HG03039 (cell line): ENCODE measurements at regions not wholly inside any gene's neighbourhood (a gene's known extent, or its start where the extent isn't known, plus 50 kb on each side); places are given as distances from the start of the nearest gene placed in this dataset.

Experiments used
- ATAC-seq: cut with Tn5 transposase; IDR thresholded peaks from one replicate; pipeline ENCODE4 v1.9.1; 2021; ENCODE audit warnings: mild to moderate bottlenecking, moderate library complexity; ENCODE audit not compliant: unreplicated experiment

DNA sequence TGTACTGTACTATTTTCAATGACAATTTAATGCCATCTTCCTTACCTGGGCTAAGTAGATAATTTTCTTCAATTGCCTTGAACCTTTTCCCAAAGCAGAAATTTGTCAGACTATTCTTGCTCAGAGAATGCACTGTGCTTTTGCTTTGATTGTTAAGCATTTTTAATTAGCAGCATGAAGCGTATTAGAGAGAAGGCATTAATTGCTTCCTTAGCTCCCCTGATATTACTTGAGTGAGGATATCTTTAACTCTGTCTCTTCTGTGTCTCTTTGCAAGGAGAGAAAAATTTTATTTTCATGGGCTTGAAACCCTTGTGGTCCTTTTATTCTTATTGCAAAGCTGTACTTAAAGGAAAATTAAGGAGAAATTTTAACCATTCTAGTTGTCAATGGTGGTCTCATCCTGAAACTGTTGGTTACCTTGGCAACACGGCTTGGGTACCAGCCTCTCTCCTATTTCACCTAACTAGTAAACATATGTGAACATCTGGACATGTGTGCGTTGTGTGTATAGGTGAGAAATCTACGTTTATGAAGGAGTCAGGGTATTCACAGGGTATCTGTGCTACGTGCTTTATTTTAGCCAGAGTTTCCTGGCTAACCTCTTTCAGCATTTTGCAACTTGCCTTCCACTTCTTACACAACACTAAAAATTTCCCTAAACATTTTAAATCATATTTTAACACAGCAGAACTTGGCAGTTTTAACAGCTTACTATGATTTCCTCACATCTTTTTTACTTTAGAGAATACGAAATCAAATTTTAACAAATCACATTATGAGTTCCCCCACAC lies 225.5 kb downstream of the KLF5 start:
- no peak for ATAC-seq

GRCh38 chr13:73283636-73284035 lies 224.8 kb downstream of the KLF5 start:
- no peak for ATAC-seq

DNA sequence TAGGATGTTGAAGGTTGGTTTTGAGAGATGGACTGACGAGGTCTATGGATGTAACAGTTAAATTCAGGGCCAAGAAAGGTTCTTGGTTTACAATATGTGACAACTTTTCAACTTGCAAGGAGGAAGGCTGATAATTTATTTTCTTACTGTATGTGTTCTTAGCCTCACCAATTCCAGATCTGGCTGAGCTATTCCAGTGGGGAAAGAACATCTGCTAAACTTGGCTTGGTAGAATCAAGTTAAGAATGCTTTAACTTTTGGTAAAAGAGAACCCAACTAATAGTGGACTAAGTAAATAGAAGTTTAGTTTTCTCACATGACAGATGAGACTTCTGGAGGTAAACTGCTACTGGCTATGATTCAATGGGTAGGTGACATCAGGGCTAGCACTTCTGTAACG lies 222.9 kb downstream of the KLF5 start:
- no peak for ATAC-seq

DNA sequence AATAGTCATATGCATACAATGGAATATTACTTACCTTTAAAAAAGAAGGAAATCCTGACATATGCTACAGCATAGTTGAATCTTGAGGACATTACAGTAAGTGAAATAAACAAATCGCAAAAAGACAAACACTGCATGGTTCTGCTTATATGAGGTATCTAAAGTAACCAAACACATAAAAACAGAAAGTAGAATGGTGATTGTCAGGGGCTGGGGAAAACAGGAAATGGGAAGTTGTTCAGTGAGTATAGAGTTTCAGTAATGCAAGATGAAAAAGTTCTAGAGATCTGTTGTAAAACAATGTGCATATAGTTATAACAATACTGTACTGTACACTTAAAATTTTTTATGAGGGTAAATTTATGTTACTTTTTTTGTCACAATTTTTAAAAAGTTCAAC lies 219.4 kb downstream of the KLF5 start:
- ATAC-seq, result no peak

GRCh38 chr13:73275163-73275562 lies 216.4 kb downstream of the KLF5 start:
- ATAC-seq, result no peak

DNA sequence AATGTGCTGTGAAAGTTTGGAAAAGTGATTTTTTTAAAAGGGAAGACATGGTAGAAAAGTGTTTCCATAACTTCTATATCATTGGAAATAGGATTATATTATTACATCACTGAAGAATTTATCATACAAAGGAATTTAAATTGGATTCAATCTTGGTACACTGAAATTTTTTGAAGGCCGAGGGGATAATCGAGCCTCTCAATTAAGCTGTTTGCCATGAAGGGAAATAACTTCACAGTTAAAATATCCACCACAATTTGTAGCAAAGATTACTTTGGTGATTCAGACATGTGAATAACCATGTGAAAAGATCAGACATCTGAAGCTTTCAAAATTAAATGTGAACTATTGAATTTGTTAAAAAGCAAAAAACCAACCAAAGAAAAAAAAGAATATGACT lies 215.3 kb downstream of the KLF5 start:
- ATAC-seq, result no peak

- ATAC-seq, result no peak
Measured at GRCh38 chr13:73273745-73274144, 214.9 kb downstream of the KLF5 start.

GRCh38 chr13:73273276-73273675 lies 214.5 kb downstream of the KLF5 start:
- ATAC-seq, result no peak

GRCh38 chr13:73272831-73273230 lies 214.0 kb downstream of the KLF5 start:
- ATAC-seq, result no peak

DNA sequence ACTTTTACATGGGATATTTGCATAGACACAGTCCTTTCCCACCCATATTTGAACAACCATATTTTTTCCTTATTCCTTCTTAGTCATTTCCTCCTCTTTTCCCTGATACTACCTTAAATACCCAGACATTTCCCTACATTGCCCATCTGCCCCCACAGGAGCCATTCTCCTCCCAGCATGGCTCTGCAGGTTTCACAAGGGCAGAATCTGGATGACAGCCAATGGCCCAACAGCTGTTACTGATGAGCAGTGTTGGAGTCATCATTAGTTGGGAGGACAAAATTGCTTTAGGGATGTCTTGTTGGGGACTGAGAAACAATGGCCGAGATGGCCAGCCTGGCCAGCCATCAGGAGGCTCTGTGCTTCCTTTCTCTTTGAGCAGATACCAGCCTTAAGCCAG lies 209.5 kb downstream of the KLF5 start:
- ATAC-seq, result no peak

- no peak for ATAC-seq
Measured at GRCh38 chr13:73266640-73267180, 207.9 kb downstream of the KLF5 start.

DNA sequence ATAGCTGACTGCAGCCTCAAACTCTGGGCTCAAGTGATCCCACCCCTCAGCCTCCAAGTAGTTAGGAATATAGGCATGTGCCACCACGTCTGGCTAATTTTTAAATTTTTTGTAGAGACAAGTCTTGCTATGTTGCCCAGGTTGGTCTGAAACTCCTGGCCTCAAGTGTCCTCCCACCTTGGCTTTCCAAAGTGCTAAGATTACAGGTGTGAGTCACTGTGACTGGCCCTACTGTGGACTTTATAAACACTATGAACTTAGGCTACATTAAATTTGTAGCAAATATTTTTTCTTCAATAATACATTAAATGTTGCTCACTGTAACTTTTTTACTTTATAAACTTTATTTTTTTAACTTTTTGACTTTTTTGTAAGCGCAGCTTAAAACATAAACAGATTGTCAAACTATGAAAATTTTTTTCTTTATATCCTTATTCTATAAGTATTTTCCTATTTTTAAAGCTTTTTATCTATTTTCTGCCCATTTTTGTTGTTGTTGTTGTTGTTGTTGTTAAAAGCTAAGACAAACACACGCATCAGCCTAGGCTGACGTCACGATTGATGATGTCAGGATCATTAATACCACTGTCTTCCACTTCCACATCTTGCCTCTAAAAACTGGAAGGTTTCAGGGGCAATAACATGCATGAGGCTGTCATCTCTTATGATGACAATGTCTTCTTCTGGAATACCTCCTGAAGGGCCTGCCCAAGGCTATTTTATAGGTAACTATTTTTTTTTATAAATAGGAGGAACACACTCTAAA lies 204.2 kb downstream of the KLF5 start:
- no peak for ATAC-seq

GRCh38 chr13:73261739-73262216 lies 203.0 kb downstream of the KLF5 start:
- no peak for ATAC-seq

GRCh38 chr13:73259061-73260017 lies 200.5 kb downstream of the KLF5 start:
- ATAC-seq, result no peak

DNA sequence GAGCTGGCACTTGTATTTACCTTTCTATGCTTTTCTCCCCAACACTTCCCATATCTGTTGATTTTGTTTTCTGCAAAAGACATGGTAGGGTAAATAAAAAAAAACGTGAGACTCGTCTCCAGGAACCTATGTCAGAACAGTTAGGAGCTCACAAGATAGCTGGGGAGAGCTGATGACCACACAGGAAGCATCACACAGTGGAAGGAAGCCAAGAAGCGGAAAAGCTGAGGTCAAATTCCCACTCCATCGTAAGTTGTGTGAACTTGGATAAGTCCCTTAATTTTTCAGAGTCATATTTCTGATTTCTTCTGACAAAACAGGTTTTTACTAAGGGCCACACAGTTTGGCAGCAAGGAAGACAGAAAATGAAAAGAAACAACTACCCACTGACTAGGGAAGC lies 199.6 kb downstream of the KLF5 start:
- no peak for ATAC-seq

DNA sequence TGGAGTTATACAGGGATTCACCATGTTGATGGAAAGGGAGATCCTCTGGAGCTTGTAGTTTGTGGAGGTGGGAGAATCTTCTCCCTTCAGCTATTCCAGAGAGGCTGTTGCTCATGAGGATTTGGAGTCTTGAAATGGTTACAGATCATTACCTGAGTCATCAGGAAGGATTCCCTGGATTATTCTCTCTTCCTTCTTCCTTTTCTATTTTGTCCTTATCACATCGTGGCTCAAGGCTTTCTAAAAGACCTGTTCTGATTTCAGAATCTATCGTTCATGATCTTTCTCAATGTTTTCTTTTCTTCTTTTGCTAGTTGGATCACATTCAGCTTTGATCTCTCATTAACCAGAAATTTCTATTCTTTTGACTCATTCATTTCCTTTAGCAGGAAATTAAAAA lies 196.0 kb downstream of the KLF5 start:
- ATAC-seq, result no peak

- ATAC-seq, result no peak
Measured at GRCh38 chr13:73251626-73252265, 192.9 kb downstream of the KLF5 start.

DNA sequence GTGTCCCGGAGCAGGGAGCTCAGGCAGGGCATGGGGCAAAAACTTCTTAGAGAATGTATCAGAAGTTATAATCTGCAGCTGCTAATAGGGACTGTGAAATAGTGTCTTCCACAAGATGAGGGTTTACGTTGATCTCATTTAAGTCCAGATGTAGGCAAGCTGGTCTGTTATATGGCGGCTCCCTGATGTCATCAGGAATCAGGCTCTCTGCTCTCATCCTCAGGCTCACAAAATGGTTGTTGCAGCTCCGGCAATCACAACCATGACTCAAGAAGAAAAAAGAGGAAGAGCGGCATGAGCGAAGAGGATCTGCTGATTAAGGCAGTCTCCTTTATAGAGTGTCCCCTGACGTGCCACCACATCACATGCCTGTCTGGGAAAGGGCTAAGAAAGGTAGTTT lies 191.3 kb downstream of the KLF5 start:
- ATAC-seq, result no peak

- no peak for ATAC-seq
Measured at GRCh38 chr13:73248711-73249580, 190.1 kb downstream of the KLF5 start.
